ENCODE measurements at regions not wholly inside any gene's neighbourhood (a gene's known extent, or its start where the extent isn't known, plus 50 kb on each side); places are given as distances from the start of the nearest gene placed in this dataset.

DNA sequence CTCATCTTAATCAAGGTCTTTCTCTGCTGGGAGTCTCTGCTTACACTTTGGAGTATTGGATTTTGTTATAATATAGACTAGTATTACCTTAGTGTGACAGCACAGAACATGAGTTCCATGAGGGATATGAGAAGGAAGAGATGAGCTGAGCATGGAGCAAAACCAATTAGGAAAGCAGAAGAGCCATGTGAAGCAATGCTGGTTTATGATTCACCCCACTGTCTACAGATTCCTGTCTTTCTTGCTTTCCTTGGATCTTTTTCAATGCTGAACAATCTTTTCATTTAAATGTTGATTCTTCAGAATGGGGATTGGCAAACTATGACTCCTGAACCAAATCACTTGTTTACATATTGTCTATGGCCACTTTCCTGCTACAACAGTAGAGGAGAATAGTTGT is 70.4 kb upstream of the KITLG start:
- no peaks in the 10 kb centered on the region for H3K9me3 ChIP-seq (ENCODE audit: control insufficient read depth, insufficient read depth, low read length)
- no peak overlapping the region for H3K4me3 ChIP-seq (ENCODE audit: low read length)
- no peak overlapping the region for H3K4me2 ChIP-seq (ENCODE audit: low read length)
- H3K4me1 ChIP-seq (ENCODE audit: control insufficient read depth, low read length): no peaks in the 10 kb centered on the region
- TF ChIP-seq EZH2phosphoT487 (IDR thresholded peaks at IDR 0.05; ENCODE audit: borderline replicate concordance, low read length): no peak
- TF ChIP-seq, protein P1, sequence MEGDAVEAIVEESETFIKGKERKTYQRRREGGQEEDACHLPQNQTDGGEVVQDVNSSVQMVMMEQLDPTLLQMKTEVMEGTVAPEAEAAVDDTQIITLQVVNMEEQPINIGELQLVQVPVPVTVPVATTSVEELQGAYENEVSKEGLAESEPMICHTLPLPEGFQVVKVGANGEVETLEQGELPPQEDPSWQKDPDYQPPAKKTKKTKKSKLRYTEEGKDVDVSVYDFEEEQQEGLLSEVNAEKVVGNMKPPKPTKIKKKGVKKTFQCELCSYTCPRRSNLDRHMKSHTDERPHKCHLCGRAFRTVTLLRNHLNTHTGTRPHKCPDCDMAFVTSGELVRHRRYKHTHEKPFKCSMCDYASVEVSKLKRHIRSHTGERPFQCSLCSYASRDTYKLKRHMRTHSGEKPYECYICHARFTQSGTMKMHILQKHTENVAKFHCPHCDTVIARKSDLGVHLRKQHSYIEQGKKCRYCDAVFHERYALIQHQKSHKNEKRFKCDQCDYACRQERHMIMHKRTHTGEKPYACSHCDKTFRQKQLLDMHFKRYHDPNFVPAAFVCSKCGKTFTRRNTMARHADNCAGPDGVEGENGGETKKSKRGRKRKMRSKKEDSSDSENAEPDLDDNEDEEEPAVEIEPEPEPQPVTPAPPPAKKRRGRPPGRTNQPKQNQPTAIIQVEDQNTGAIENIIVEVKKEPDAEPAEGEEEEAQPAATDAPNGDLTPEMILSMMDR (IDR thresholded peaks at IDR 0.05; ENCODE audit: low read depth, low read length, poor library complexity, severe bottlenecking): no peak
- H3K27me3 ChIP-seq (ENCODE audit: control insufficient read depth, low read length): no peaks in the 10 kb centered on the region
- no peak overlapping the region for H3K27ac ChIP-seq (ENCODE audit: low read depth, low read length)
- no peaks in the 10 kb centered on the region for H3K9me2 ChIP-seq (replicated peaks; ENCODE audit: control insufficient read depth, low read length)
- H3K36me3 ChIP-seq (ENCODE audit: control insufficient read depth, low read length): no peaks in the 10 kb centered on the region
- H4K20me1 ChIP-seq (ENCODE audit: control insufficient read depth, insufficient read depth, low read depth, low read length): no peaks in the 10 kb centered on the region
- no peaks in the 10 kb centered on the region for H3F3A ChIP-seq (ENCODE audit: control insufficient read depth, insufficient read depth)
- no peaks in the 10 kb centered on the region for H3K79me2 ChIP-seq (ENCODE audit: control insufficient read depth, low read length)

DNA sequence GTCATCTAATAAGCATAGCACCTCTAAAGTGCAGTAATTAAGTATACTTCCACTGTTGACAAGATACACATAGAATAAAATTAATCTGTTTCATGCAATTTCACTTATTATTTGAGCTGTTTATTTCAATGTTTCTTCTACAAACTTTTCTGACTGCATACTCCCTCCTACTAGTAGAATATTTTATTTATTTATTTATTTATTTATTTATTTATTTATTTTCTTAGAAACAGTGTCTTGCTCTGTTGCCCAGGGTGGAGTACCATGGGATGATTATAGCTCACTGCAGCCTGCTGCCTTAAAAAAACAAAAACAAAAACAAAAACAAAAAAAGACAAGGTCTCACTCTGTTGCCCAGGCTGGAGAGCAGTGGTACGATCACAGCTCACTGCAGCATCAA is 68.4 kb upstream of the KITLG start:
- Histone ChIP-seq H3K9me2 (replicated peaks; ENCODE audit: control insufficient read depth, low read length) (no peaks in the 10 kb centered on the region), H3K4me3 (ENCODE audit: low read length) (no peak overlapping the region), H3K9me3 (ENCODE audit: control insufficient read depth, insufficient read depth, low read length) (no peaks in the 10 kb centered on the region), H3K4me2 (ENCODE audit: low read length) (no peak overlapping the region), H3K27me3 (ENCODE audit: control insufficient read depth, low read length) (no peaks in the 10 kb centered on the region), H3K36me3 (ENCODE audit: control insufficient read depth, low read length) (no peaks in the 10 kb centered on the region), H4K20me1 (ENCODE audit: control insufficient read depth, insufficient read depth, low read depth, low read length) (no peaks in the 10 kb centered on the region), H3K27ac (ENCODE audit: low read depth, low read length) (no peak overlapping the region), H3K4me1 (ENCODE audit: control insufficient read depth, low read length) (no peaks in the 10 kb centered on the region), H3K79me2 (ENCODE audit: control insufficient read depth, low read length) (no peaks in the 10 kb centered on the region), H3F3A (ENCODE audit: control insufficient read depth, insufficient read depth) (no peaks in the 10 kb centered on the region)
- TF ChIP-seq, protein P1 (IDR thresholded peaks at IDR 0.05; ENCODE audit: low read depth, low read length, poor library complexity, severe bottlenecking): no peak
- TF ChIP-seq EZH2phosphoT487 (IDR thresholded peaks at IDR 0.05; ENCODE audit: borderline replicate concordance, low read length): no peak

DNA sequence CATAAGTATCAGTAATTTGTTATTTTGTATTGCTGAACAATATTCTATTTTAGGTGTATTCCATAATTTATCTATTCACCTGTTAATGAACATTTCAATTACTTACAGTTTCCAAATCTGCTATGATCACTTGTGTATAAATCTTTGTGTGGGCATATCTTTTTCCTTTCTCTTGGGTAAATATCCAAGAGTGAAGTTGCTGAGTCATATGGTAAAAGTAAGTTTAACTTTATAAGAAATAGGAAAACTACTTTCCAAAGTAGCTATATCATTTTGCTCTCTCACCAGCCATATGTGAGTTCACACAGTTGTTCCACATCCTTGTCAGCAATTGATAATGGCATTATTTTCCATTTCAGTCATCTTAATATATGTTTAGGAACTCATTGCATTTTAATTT is 66.6 kb upstream of the KITLG start:
- Histone ChIP-seq H3K36me3 (ENCODE audit: control insufficient read depth, low read length) (no peaks in the 10 kb centered on the region), H3K27ac (ENCODE audit: low read depth, low read length) (no peak overlapping the region), H3K9me3 (ENCODE audit: control insufficient read depth, insufficient read depth, low read length) (no peaks in the 10 kb centered on the region), H3K4me1 (ENCODE audit: control insufficient read depth, low read length) (no peaks in the 10 kb centered on the region), H3K9me2 (replicated peaks; ENCODE audit: control insufficient read depth, low read length) (no peaks in the 10 kb centered on the region), H3K4me3 (ENCODE audit: low read length) (no peak overlapping the region), H3K27me3 (ENCODE audit: control insufficient read depth, low read length) (no peaks in the 10 kb centered on the region), H3K4me2 (ENCODE audit: low read length) (no peak overlapping the region), H3K79me2 (ENCODE audit: control insufficient read depth, low read length) (no peaks in the 10 kb centered on the region), H3F3A (ENCODE audit: control insufficient read depth, insufficient read depth) (no peaks in the 10 kb centered on the region), H4K20me1 (ENCODE audit: control insufficient read depth, insufficient read depth, low read depth, low read length) (no peaks in the 10 kb centered on the region)
- no peak for TF ChIP-seq EZH2phosphoT487 (IDR thresholded peaks at IDR 0.05; ENCODE audit: borderline replicate concordance, low read length)
- TF ChIP-seq, protein P1 (IDR thresholded peaks at IDR 0.05; ENCODE audit: low read depth, low read length, poor library complexity, severe bottlenecking): no peak

DNA sequence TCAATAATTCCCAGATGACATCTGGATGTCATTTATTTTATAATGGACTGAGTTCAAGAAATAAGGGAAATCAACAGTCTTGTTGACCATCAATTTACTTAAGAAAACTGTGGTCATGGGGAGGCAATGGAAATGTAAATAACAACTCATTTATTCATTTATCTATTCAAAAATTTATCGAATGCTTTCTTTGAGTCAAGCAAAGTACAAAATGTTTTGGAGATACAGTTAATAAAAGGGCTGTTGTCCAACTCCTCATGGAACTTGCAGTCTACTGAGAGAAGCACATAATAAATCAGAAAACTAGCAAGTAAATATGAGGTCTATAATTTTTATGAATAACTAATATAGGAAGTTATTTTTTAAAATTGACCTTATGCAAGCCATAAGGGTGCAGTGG is 65.5 kb upstream of the KITLG start:
- H3K36me3 ChIP-seq (ENCODE audit: control insufficient read depth, low read length): no peaks in the 10 kb centered on the region
- H4K20me1 ChIP-seq (ENCODE audit: control insufficient read depth, insufficient read depth, low read depth, low read length): no peaks in the 10 kb centered on the region
- no peaks in the 10 kb centered on the region for H3K27me3 ChIP-seq (ENCODE audit: control insufficient read depth, low read length)
- H3K9me2 ChIP-seq (replicated peaks; ENCODE audit: control insufficient read depth, low read length): no peaks in the 10 kb centered on the region
- H3K4me1 ChIP-seq (ENCODE audit: control insufficient read depth, low read length): no peaks in the 10 kb centered on the region
- no peaks in the 10 kb centered on the region for H3K9me3 ChIP-seq (ENCODE audit: control insufficient read depth, insufficient read depth, low read length)
- H3K4me2 ChIP-seq (ENCODE audit: low read length): no peak overlapping the region
- no peak for TF ChIP-seq EZH2phosphoT487 (IDR thresholded peaks at IDR 0.05; ENCODE audit: borderline replicate concordance, low read length)
- TF ChIP-seq, protein P1 (IDR thresholded peaks at IDR 0.05; ENCODE audit: low read depth, low read length, poor library complexity, severe bottlenecking): no peak
- H3K4me3 ChIP-seq (ENCODE audit: low read length): no peak overlapping the region
- H3K27ac ChIP-seq (ENCODE audit: low read depth, low read length): no peak overlapping the region
- no peaks in the 10 kb centered on the region for H3F3A ChIP-seq (ENCODE audit: control insufficient read depth, insufficient read depth)
- H3K79me2 ChIP-seq (ENCODE audit: control insufficient read depth, low read length): no peaks in the 10 kb centered on the region

All from DOHH2 (cell line).